Lower lobe of right lung (tissue), 2 donors: ENCODE measurements at regions not wholly inside any gene's neighbourhood (a gene's known extent, or its start where the extent isn't known, plus 50 kb on each side); places are given as distances from the start of the nearest gene placed in this dataset.
"Not testable (repeated sequence)": the region's sequence is repeated elsewhere in the genome, so short reads cannot be mapped to it uniquely, and the experiment has no call there.

Source experiments
- ATAC-seq, 2 donors: fragments of 200-7000 bp; cut with Tn5 transposase; one replicate each; pipeline ENCODE4 v1.9.1; 2020 to 2022; ENCODE audit warnings: mild to moderate bottlenecking in 2 of 2, moderate library complexity in 2 of 2
- DNase-seq: peaks from one replicate; pipeline ENCODE4 v3.0.0-alpha.2; 2020
- H3K27ac ChIP-seq: fragments of 200-600 bp; one replicate; pipeline ENCODE4 v1.8.0; 2022
- H3K27me3 ChIP-seq: fragments of 200-600 bp; one replicate; pipeline ENCODE4 v1.8.0; 2022; ENCODE audit warnings: low read depth
- H3K36me3 ChIP-seq: fragments of 200-600 bp; one replicate; pipeline ENCODE4 v1.8.0; 2022; ENCODE audit warnings: mild to moderate bottlenecking
- H3K4me1 ChIP-seq: fragments of 200-600 bp; one replicate; pipeline ENCODE4 v1.8.0; 2022
- H3K4me3 ChIP-seq: fragments of 200-600 bp; one replicate; pipeline ENCODE4 v1.8.0; 2022; ENCODE audit warnings: mild to moderate bottlenecking
- H3K9me3 ChIP-seq: fragments of 200-600 bp; one replicate; pipeline ENCODE4 v1.8.0; 2022
- intact Hi-C: fragments of 100-400 bp; cut with DNase I; formaldehyde crosslinking; loops from one replicate; pipeline ENCODE4 v1.11.0; 2022
- donor health status: DM: no; HTN: yes; CAD: no; lungs with severe emphysema.

GRCh38 chr2:87653373-87653772 is 94.5 kb upstream of the PLGLB2 start:
- H3K27ac ChIP-seq, H3K36me3 ChIP-seq, H3K9me3 ChIP-seq, H3K4me3 ChIP-seq, DNase-seq, H3K27me3 ChIP-seq, H3K4me1 ChIP-seq, intact Hi-C loops: not testable (repeated sequence)
- peak in 1 of 2 donors; percentile 57 for ATAC-seq

- H3K36me3 ChIP-seq, intact Hi-C loops, H3K27ac ChIP-seq, H3K4me1 ChIP-seq, ATAC-seq, DNase-seq, H3K4me3 ChIP-seq, H3K9me3 ChIP-seq, H3K27me3 ChIP-seq: not testable (repeated sequence)
Observed at GRCh38 chr2:87654136-87654814, 93.6 kb upstream of the PLGLB2 start.

- H3K36me3 ChIP-seq, DNase-seq, H3K27me3 ChIP-seq, H3K4me1 ChIP-seq, H3K9me3 ChIP-seq, H3K4me3 ChIP-seq, intact Hi-C loops, H3K27ac ChIP-seq, ATAC-seq: not testable (repeated sequence)
Observed at GRCh38 chr2:87657915-87658314, 90.0 kb upstream of the PLGLB2 start.

- ATAC-seq, H3K9me3 ChIP-seq, H3K27ac ChIP-seq, H3K4me3 ChIP-seq, H3K27me3 ChIP-seq, DNase-seq, H3K36me3 ChIP-seq, intact Hi-C loops, H3K4me1 ChIP-seq: not testable (repeated sequence)
Observed at GRCh38 chr2:87658357-87658756, 89.5 kb upstream of the PLGLB2 start.

GRCh38 chr2:87658976-87659375 is 88.9 kb upstream of the PLGLB2 start:
- DNase-seq, H3K9me3 ChIP-seq, H3K4me3 ChIP-seq, H3K36me3 ChIP-seq, H3K27me3 ChIP-seq, intact Hi-C loops, H3K27ac ChIP-seq, H3K4me1 ChIP-seq, ATAC-seq: not testable (repeated sequence)

GRCh38 chr2:87660164-87660563 is 87.7 kb upstream of the PLGLB2 start:
- intact Hi-C loops, ATAC-seq, DNase-seq, H3K9me3 ChIP-seq, H3K4me3 ChIP-seq, H3K36me3 ChIP-seq, H3K4me1 ChIP-seq, H3K27ac ChIP-seq, H3K27me3 ChIP-seq: not testable (repeated sequence)

GRCh38 chr2:87662316-87663290 is 85.3 kb upstream of the PLGLB2 start:
- DNase-seq (peak; percentile 48), ATAC-seq (peak; percentile 91 to 96)
- H3K27me3 ChIP-seq, H3K9me3 ChIP-seq, H3K36me3 ChIP-seq, H3K4me3 ChIP-seq, H3K27ac ChIP-seq, H3K4me1 ChIP-seq, intact Hi-C loops: not testable (repeated sequence)

- H3K4me1 ChIP-seq, H3K27ac ChIP-seq, intact Hi-C loops, H3K27me3 ChIP-seq, H3K4me3 ChIP-seq, H3K36me3 ChIP-seq, DNase-seq, H3K9me3 ChIP-seq: not testable (repeated sequence)
- ATAC-seq = peak in 1 of 2 donors; percentile 38
Observed at GRCh38 chr2:87663347-87663746, 84.5 kb upstream of the PLGLB2 start.

- H3K4me3 ChIP-seq, H3K27ac ChIP-seq, H3K27me3 ChIP-seq, H3K9me3 ChIP-seq, intact Hi-C loops, H3K36me3 ChIP-seq, H3K4me1 ChIP-seq, DNase-seq, ATAC-seq: not testable (repeated sequence)
Observed at GRCh38 chr2:87667027-87667426, 80.9 kb upstream of the PLGLB2 start.

- H3K4me1 ChIP-seq, ATAC-seq, H3K9me3 ChIP-seq, intact Hi-C loops, H3K27ac ChIP-seq, DNase-seq, H3K36me3 ChIP-seq, H3K27me3 ChIP-seq, H3K4me3 ChIP-seq: not testable (repeated sequence)
Observed at GRCh38 chr2:87668361-87668760, 79.5 kb upstream of the PLGLB2 start.

GRCh38 chr2:87669633-87670231 is 78.2 kb upstream of the PLGLB2 start:
- not testable (repeated sequence) for H3K4me3 ChIP-seq, H3K4me1 ChIP-seq
- ATAC-seq = peak in 1 of 2 donors; percentile 21

GRCh38 chr2:87672404-87672803 is 75.5 kb upstream of the PLGLB2 start:
- ATAC-seq, H3K36me3 ChIP-seq, H3K4me3 ChIP-seq, intact Hi-C loops, H3K27me3 ChIP-seq, H3K9me3 ChIP-seq, DNase-seq, H3K27ac ChIP-seq, H3K4me1 ChIP-seq: not testable (repeated sequence)

More at GRCh38 chr2:87669633-87670231, 78.2 kb upstream of the PLGLB2 start:
- DNase-seq, intact Hi-C loops, H3K27ac ChIP-seq, H3K27me3 ChIP-seq, H3K9me3 ChIP-seq, H3K36me3 ChIP-seq: not testable (repeated sequence)

GRCh38 chr2:87674729-87675128 is 73.2 kb upstream of the PLGLB2 start:
- H3K9me3 ChIP-seq = not testable (repeated sequence)

More at GRCh38 chr2:87674729-87675128, 73.2 kb upstream of the PLGLB2 start:
- H3K4me1 ChIP-seq, DNase-seq, H3K27me3 ChIP-seq, H3K36me3 ChIP-seq, intact Hi-C loops, H3K27ac ChIP-seq, ATAC-seq, H3K4me3 ChIP-seq: not testable (repeated sequence)
